Lung (tissue), 11 donors: ENCODE measurements at regions not wholly inside any gene's neighbourhood (a gene's known extent, or its start where the extent isn't known, plus 50 kb on each side); places are given as distances from the start of the nearest gene placed in this dataset.

Experiments used
- ATAC-seq: fragments of 200-7000 bp; cut with Tn5 transposase; one replicate; pipeline ENCODE4 v1.9.1; 2020; ENCODE audit warnings: moderate number of reproducible peaks; ENCODE audit not compliant: insufficient read depth, low FRiP score
- DNase-seq, 3 donors: peaks; one replicate each; pipeline ENCODE4 v3.0.0-alpha.2; 2013 to 2017
- H3K27ac ChIP-seq, 2 donors: one replicate each; pipeline ENCODE4 v1.5.1; 2013; ENCODE audit warnings: mild to moderate bottlenecking in 2 of 2, moderate library complexity in 2 of 2, control low read depth in 1 of 2, inconsistent platforms in 1 of 2, low read depth in 1 of 2, low read length in 1 of 2
- H3K27me3 ChIP-seq, 3 donors: one replicate each; pipeline ENCODE4 v1.5.1; 2013; ENCODE audit warnings: low read length in 2 of 3; ENCODE audit not compliant: control insufficient read depth in 3 of 3, insufficient read depth in 3 of 3
- H3K36me3 ChIP-seq, 4 donors: one replicate each; pipeline ENCODE4 v1.5.1; 2013; ENCODE audit warnings: low read length in 4 of 4, mild to moderate bottlenecking in 1 of 4, moderate library complexity in 1 of 4; ENCODE audit not compliant: control insufficient read depth in 4 of 4, insufficient read depth in 4 of 4
- H3K4me1 ChIP-seq, 5 donors: one replicate each; pipeline ENCODE4 v1.5.1; 2013; ENCODE audit warnings: low read length in 5 of 5, mild to moderate bottlenecking in 2 of 5, moderate library complexity in 1 of 5; ENCODE audit not compliant: control insufficient read depth in 5 of 5, insufficient read depth in 5 of 5
- H3K4me3 ChIP-seq: one replicate; pipeline ENCODE4 v1.5.1; 2013; ENCODE audit warnings: mild to moderate bottlenecking, control low read depth, moderate library complexity
- H3K9ac ChIP-seq, 2 donors: one replicate each; pipeline ENCODE4 v1.5.1; 2013; ENCODE audit warnings: low read length in 2 of 2, control low read depth in 1 of 2; ENCODE audit not compliant: insufficient read depth in 1 of 2
- H3K9me3 ChIP-seq, 4 donors: one replicate each; pipeline ENCODE4 v1.5.1; 2013; ENCODE audit warnings: low read length in 3 of 4, mild to moderate bottlenecking in 1 of 4, moderate library complexity in 1 of 4; ENCODE audit not compliant: control insufficient read depth in 4 of 4, insufficient read depth in 3 of 4
- CTCF ChIP-seq: IDR thresholded peaks from 2 replicates; pipeline ENCODE4 v1.5.1; 2012; ENCODE audit warnings: mild to moderate bottlenecking; ENCODE audit errors: control extremely low read depth, extremely low read depth
- WGBS, 2 donors: extraction: QIAGEN DNeasy Blood & Tissue Kit; methylation state at CpG; one replicate each; pipeline ENCODE4 v1.1.7; 2013; 5-methylcytosine and 5-hydroxymethylcytosine counted together
- donor health status: control.
- donor health status: control.
- donor health status: Bipolar disorder and iron deficiency.
- donor health status: healthy.
- donor health status: DM: yes; HTN: yes; CAD: no.

GRCh38 chr22:49616356-49617231 lies 211.1 kb downstream of the BRD1 start:
- H3K4me1 ChIP-seq = no peaks in the 10 kb centered on the region
- WGBS, 2 donors = 91 to 93% methylated on average over 30 to 37 of the region's 37 CpGs
- no peak for DNase-seq
- no peaks in the 10 kb centered on the region for H3K27me3 ChIP-seq
- no peaks in the 10 kb centered on the region for H3K36me3 ChIP-seq
- no peak for TF ChIP-seq CTCF
- no peak overlapping the region for H3K27ac ChIP-seq
- no peak for ATAC-seq
- H3K9ac ChIP-seq = no peak overlapping the region
- peaks cover 0 to 7% (median 2%) of the 10 kb centered on the region in 4 donors for H3K9me3 ChIP-seq
- H3K4me3 ChIP-seq = no peak overlapping the region

- no peak for TF ChIP-seq CTCF
- Histone ChIP-seq H3K9me3 (peaks cover 0 to 9% (median 2%) of the 10 kb centered on the region in 4 donors), H3K9ac (no peak overlapping the region), H3K4me1 (no peaks in the 10 kb centered on the region), H3K36me3 (no peaks in the 10 kb centered on the region), H3K27me3 (no peaks in the 10 kb centered on the region), H3K27ac (no peak overlapping the region), H3K4me3 (no peak overlapping the region)
- no peak for ATAC-seq
- 93 to 96% methylated on average over 77 of the region's 77 CpGs for WGBS, 2 donors
- DNase-seq = no peak
Measured at GRCh38 chr22:49614966-49615965, 212.4 kb downstream of the BRD1 start.

- Histone ChIP-seq H3K4me1 (no peaks in the 10 kb centered on the region), H3K9ac (no peak overlapping the region), H3K9me3 (peaks cover 0 to 10% (median 2%) of the 10 kb centered on the region in 4 donors), H3K27ac (no peak overlapping the region), H3K27me3 (no peaks in the 10 kb centered on the region), H3K4me3 (no peak overlapping the region), H3K36me3 (peaks cover 0 to 3% (median 0%) of the 10 kb centered on the region in 4 donors)
- no peak for TF ChIP-seq CTCF
- no peak for ATAC-seq
- 86 to 93% methylated on average over 18 of the region's 18 CpGs for WGBS, 2 donors
- no peak for DNase-seq
Measured at GRCh38 chr22:49613511-49614270, 214.0 kb downstream of the BRD1 start.
